CD14-positive monocyte (primary cell): ENCODE measurements at regions not wholly inside any gene's neighbourhood (a gene's known extent, or its start where the extent isn't known, plus 50 kb on each side); places are given as distances from the start of the nearest gene placed in this dataset.

Experiments
- DNase-seq, 3 donors: peaks; one replicate each; pipeline ENCODE4 v3.0.0-alpha.2; 2011 to 2022
- H2AFZ ChIP-seq: 2 replicates; pipeline ENCODE4 v1.6.0; 2012; ENCODE audit warnings: mild to moderate bottlenecking, low read depth, low read length, inconsistent platforms; ENCODE audit not compliant: insufficient read depth, poor library complexity, severe bottlenecking
- H3K27ac ChIP-seq, 2 donors: 1 replicate in 1 of 2; 2 replicates in 1 of 2; pipeline ENCODE4 v1.5.1; 2012 to 2013; ENCODE audit warnings: low read length in 2 of 2, control low read depth in 1 of 2, inconsistent platforms in 1 of 2, low read depth in 1 of 2, mild to moderate bottlenecking in 1 of 2
- H3K27me3 ChIP-seq, 2 donors: one replicate each; pipeline versions ENCODE4 v1.6.0 to v1.6.1; 2011 to 2013; ENCODE audit warnings: low read length in 2 of 2; ENCODE audit not compliant: control insufficient read depth in 2 of 2, insufficient read depth in 2 of 2
- H3K36me3 ChIP-seq, 2 donors: replicated peaks in 1 of 2; 1 replicate in 1 of 2; 2 replicates in 1 of 2; pipeline versions ENCODE4 v1.5.1 to v1.6.1; 2012 to 2013; ENCODE audit warnings: low read length in 2 of 2, control low read depth in 1 of 2, inconsistent platforms in 1 of 2, mild to moderate bottlenecking in 1 of 2; ENCODE audit not compliant: insufficient read depth in 2 of 2, control insufficient read depth in 1 of 2
- H3K4me1 ChIP-seq, 2 donors: 1 replicate in 1 of 2; 2 replicates in 1 of 2; pipeline versions ENCODE4 v1.5.1 to v1.6.1; 2012 to 2013; ENCODE audit warnings: low read length in 2 of 2, control low read depth in 1 of 2, inconsistent platforms in 1 of 2, mild to moderate bottlenecking in 1 of 2, moderate library complexity in 1 of 2; ENCODE audit not compliant: insufficient read depth in 2 of 2, control insufficient read depth in 1 of 2
- H3K4me2 ChIP-seq: replicated peaks from 2 replicates; pipeline ENCODE3; 2012; ENCODE audit warnings: low read length, moderate library complexity, mild to moderate bottlenecking; ENCODE audit not compliant: poor library complexity, severe bottlenecking; ENCODE audit errors: extremely low read depth
- H3K4me3 ChIP-seq, 3 experiments: fragments of 200-600 bp in 1 of 3; sonication (generic) in 1 of 3; replicated peaks in 1 of 3; 1 replicate in 2 of 3; 2 replicates in 1 of 3; pipeline ENCODE4 v1.5.1; 2011 to 2013; ENCODE audit warnings: low read length in 3 of 3, mild to moderate bottlenecking in 3 of 3, control low read depth in 2 of 3, low read depth in 2 of 3, inconsistent platforms in 1 of 3, moderate library complexity in 1 of 3
- H3K79me2 ChIP-seq: 2 replicates; pipeline ENCODE4 v1.6.0; 2012; ENCODE audit warnings: mild to moderate bottlenecking, control low read depth, inconsistent platforms, low read length, moderate library complexity; ENCODE audit not compliant: insufficient read depth
- H3K9ac ChIP-seq: 2 replicates; pipeline ENCODE4 v1.6.0; 2017; ENCODE audit warnings: low read length, mild to moderate bottlenecking; ENCODE audit not compliant: insufficient read depth, poor library complexity, severe bottlenecking
- H3K9me3 ChIP-seq, 2 donors: replicated peaks in 1 of 2; 1 replicate in 1 of 2; 2 replicates in 1 of 2; pipeline versions ENCODE4 v1.5.1 to v1.6.1; 2012 to 2013; ENCODE audit warnings: low read length in 2 of 2, control low read depth in 1 of 2; ENCODE audit not compliant: control insufficient read depth in 1 of 2, insufficient read depth in 1 of 2
- H4K20me1 ChIP-seq: 2 replicates; pipeline ENCODE4 v1.6.0; 2012; ENCODE audit warnings: mild to moderate bottlenecking, low read length, control low read depth, moderate library complexity; ENCODE audit not compliant: insufficient read depth
- H3K27ac Mint-ChIP-seq, 7 donors: one replicate each; pipeline ENCODE4 v1.8.0; 2020; ENCODE audit warnings: mild to moderate bottlenecking in 7 of 7, mixed read lengths in 7 of 7, moderate library complexity in 6 of 7, inconsistent platforms in 2 of 7
- H3K27me3 Mint-ChIP-seq, 3 donors: one replicate each; pipeline ENCODE4 v1.8.0; 2021 to 2022; ENCODE audit warnings: low read depth in 3 of 3, mild to moderate bottlenecking in 3 of 3, mixed read lengths in 3 of 3, moderate library complexity in 3 of 3, inconsistent platforms in 1 of 3
- H3K36me3 Mint-ChIP-seq, 2 donors: one replicate each; pipeline ENCODE4 v1.8.0; 2020; ENCODE audit warnings: mixed read lengths in 2 of 2, inconsistent platforms in 1 of 2, mild to moderate bottlenecking in 1 of 2
- H3K4me1 Mint-ChIP-seq: one replicate; pipeline ENCODE4 v1.8.0; 2020; ENCODE audit warnings: mild to moderate bottlenecking, mixed read lengths
- H3K4me3 Mint-ChIP-seq, 2 donors: one replicate each; pipeline ENCODE4 v1.8.0; 2020; ENCODE audit warnings: mild to moderate bottlenecking in 2 of 2, mixed read lengths in 2 of 2, moderate library complexity in 1 of 2
- H3K9me3 Mint-ChIP-seq, 7 donors: one replicate each; pipeline ENCODE4 v1.8.0; 2020 to 2022; ENCODE audit warnings: mixed read lengths in 7 of 7, mild to moderate bottlenecking in 6 of 7, moderate library complexity in 6 of 7, inconsistent platforms in 2 of 7
- CTCF ChIP-seq: fragments of 200-600 bp; IDR thresholded peaks from one replicate; pipeline ENCODE4 v1.8.0; 2022; ENCODE audit warnings: antibody characterized with exemption, mild to moderate bottlenecking
- whole genome bisulfite sequencing: methylation state at CpG from one replicate; pipeline ENCODE4 v1.1.5; 2013; ENCODE audit warnings: missing lambda C conversion rate; ENCODE audit not compliant: insufficient coverage; 5-methylcytosine and 5-hydroxymethylcytosine counted together
- intact Hi-C, 2 donors: fragments of 100-400 bp; cut with micrococcal nuclease; formaldehyde crosslinking; loops; one replicate each; pipeline versions ENCODE4 v1.15.0 to v1.15.1; 2023

- Histone ChIP-seq H3K4me1 (no peaks in the 10 kb centered on the region), H3K79me2 (no peaks in the 10 kb centered on the region), H3K9me3 (no peaks in the 10 kb centered on the region), H3K4me3 (no peak overlapping the region), H4K20me1 (no peaks in the 10 kb centered on the region), H3K36me3 (no peaks in the 10 kb centered on the region), H2AFZ (no peak overlapping the region), H3K27me3 (no peaks in the 10 kb centered on the region), H3K4me2 (no peak overlapping the region), H3K9ac (no peak overlapping the region), H3K27ac (no peak overlapping the region)
- Mint-ChIP-seq H3K27ac (no peak overlapping the region), H3K4me3 (no peak overlapping the region), H3K4me1 (no peaks in the 10 kb centered on the region), H3K27me3 (peaks cover 0 to 3% (median 0%) of the 10 kb centered on the region in 3 donors), H3K36me3 (no peaks in the 10 kb centered on the region), H3K9me3 (no peaks in the 10 kb centered on the region)
- no CpG with 5 or more reads among the region's 2 CpGs for WGBS
- intact Hi-C loops: no loop called here
- no peak for TF ChIP-seq CTCF
- no peak for DNase-seq
These were observed 278.7 kb downstream of the IPMK start for GRCh38 chr10:57988964-57989363.

GRCh38 chr10:57987055-57987721, 280.5 kb downstream of the IPMK start:
- intact Hi-C loops: no loop called here
- H3K4me1 Mint-ChIP-seq: no peaks in the 10 kb centered on the region
- no peaks in the 10 kb centered on the region for H4K20me1 ChIP-seq
- no peak for DNase-seq
- H3K4me1 ChIP-seq: no peaks in the 10 kb centered on the region
- no peak overlapping the region for H3K9ac ChIP-seq
- no peak overlapping the region for H3K27ac ChIP-seq
- H3K36me3 Mint-ChIP-seq: no peaks in the 10 kb centered on the region
- WGBS: 94% methylated on average over 4 of the region's 6 CpGs
- TF ChIP-seq CTCF: no peak
- no peak overlapping the region for H2AFZ ChIP-seq
- no peaks in the 10 kb centered on the region for H3K36me3 ChIP-seq
- no peak overlapping the region for H3K4me3 ChIP-seq
- no peaks in the 10 kb centered on the region for H3K9me3 ChIP-seq
- H3K27me3 ChIP-seq: no peaks in the 10 kb centered on the region
- peaks cover 0 to 2% (median 0%) of the 10 kb centered on the region in 7 donors for H3K9me3 Mint-ChIP-seq
- no peak overlapping the region for H3K4me2 ChIP-seq
- H3K4me3 Mint-ChIP-seq: no peak overlapping the region
- H3K27me3 Mint-ChIP-seq: peaks cover 0 to 3% (median 0%) of the 10 kb centered on the region in 3 donors
- H3K79me2 ChIP-seq: no peaks in the 10 kb centered on the region
- H3K27ac Mint-ChIP-seq: no peak overlapping the region
